SK-N-SH (cell line): ENCODE measurements at regions not wholly inside any gene's neighbourhood (a gene's known extent, or its start where the extent isn't known, plus 50 kb on each side); places are given as distances from the start of the nearest gene placed in this dataset.

ENCODE experiments used
- CTCF ChIP-seq: fragments of 200-600 bp; sonication (generic); IDR thresholded peaks from 2 replicates; pipeline ENCODE4 v1.6.1; 2017; ENCODE audit warnings: antibody characterized with exemption, mild to moderate bottlenecking, moderate library complexity
- FOXJ3 ChIP-seq: sonication (generic); formaldehyde crosslinking; IDR thresholded peaks from 2 replicates; pipeline ENCODE4 v1.5.1; 2020; ENCODE audit warnings: mild to moderate bottlenecking, missing genetic modification reagents
- GABPA ChIP-seq: IDR thresholded peaks from 2 replicates; pipeline ENCODE4 v1.4.0; 2012; ENCODE audit warnings: low read depth, mild to moderate bottlenecking
- POLR2AphosphoS5 ChIP-seq: IDR thresholded peaks from 2 replicates; pipeline ENCODE4 v1.6.1; 2012; ENCODE audit warnings: low read depth, low read length
- TCF12 ChIP-seq: IDR thresholded peaks from 2 replicates; pipeline ENCODE4 v1.4.0; 2012

GRCh38 chr1:4986306-4986705, 331.9 kb downstream of the AJAP1 start:
- TF ChIP-seq CTCF (no peak), FOXJ3 (CRISPR knock-in tag) (no peak), GABPA (no peak), POLR2AphosphoS5 (no peak), TCF12 (no peak)
